ENCODE measurements at regions not wholly inside any gene's neighbourhood (a gene's known extent, or its start where the extent isn't known, plus 50 kb on each side); places are given as distances from the start of the nearest gene placed in this dataset.

GRCh38 chr7:131722371-131722770, 165.9 kb upstream of the PODXL start:
- POLR2A ChIA-PET: no interaction called here
- CTCF ChIA-PET: interaction anchor here (0.9 kb wide), 1 partner anchor 31 kb away, joined by 5 read pairs; no protein-coding TSS in a partner anchor
- no peak for TF ChIP-seq PHF8 (IDR thresholded peaks at IDR 0.05; ENCODE audit: borderline replicate concordance, low read depth)
- TF ChIP-seq HDAC2 (IDR thresholded peaks at IDR 0.05): no peak
- no peak for TF ChIP-seq SMC3 (IDR thresholded peaks at IDR 0.05)
- no peak for TF ChIP-seq EHMT2 (IDR thresholded peaks at IDR 0.05; ENCODE audit: low read depth)
- TF ChIP-seq HOXB5 (CRISPR knock-in tag; IDR thresholded peaks at IDR 0.05): no peak
- no peak for TF ChIP-seq REST (IDR thresholded peaks at IDR 0.05)
- no peak for TF ChIP-seq ZFP36 (IDR thresholded peaks at IDR 0.05; ENCODE audit: borderline replicate concordance, partially characterized antibody)
- TF ChIP-seq ZNF302 (CRISPR knock-in tag; IDR thresholded peaks at IDR 0.05): no peak
- no peak for TF ChIP-seq NPAS2 (CRISPR knock-in tag; IDR thresholded peaks at IDR 0.05; ENCODE audit: borderline replicate concordance)
- TF ChIP-seq JUN (IDR thresholded peaks at IDR 0.05): no peak
- no peak for TF ChIP-seq RAD21 (conservative IDR thresholded peaks at IDR 0.05 in 1 of 2, IDR thresholded peaks at IDR 0.05 in 1 of 2)
- no peak for TF ChIP-seq BHLHE40 (IDR thresholded peaks at IDR 0.05; ENCODE audit: low read depth, low read length)
- no peak for TF ChIP-seq GATA3 (IDR thresholded peaks at IDR 0.05; ENCODE audit: borderline replicate concordance)
- TF ChIP-seq RCOR1 (IDR thresholded peaks at IDR 0.05; ENCODE audit: low read depth, low read length): no peak
- TF ChIP-seq ELK1 (IDR thresholded peaks at IDR 0.05; ENCODE audit: low read depth, low read length): no peak
- no peak for TF ChIP-seq ZSCAN20 (CRISPR knock-in tag; IDR thresholded peaks at IDR 0.05)
- TF ChIP-seq EHF (CRISPR knock-in tag; IDR thresholded peaks at IDR 0.05): no peak
- TF ChIP-seq MYC (IDR thresholded peaks at IDR 0.05; ENCODE audit: borderline replicate concordance, low read length): no peak
- no peak for DNase-seq (ENCODE audit: low read depth in 1 of 2, low spot score in 1 of 2)
- no peak for ATAC-seq
- Histone ChIP-seq H3K9me3 (no peaks in the 10 kb centered on the region), H3K4me1 (peaks cover 14% of the 10 kb centered on the region), H3K27ac (no peak overlapping the region), H3K4me2 (no peak overlapping the region), H3K4me3 (no peak overlapping the region)
- FAIRE-seq: no peak
- WGBS (ENCODE audit: missing lambda C conversion rate): 45% methylated on average over 4 of the region's 4 CpGs

- no peak for ATAC-seq
- TF ChIP-seq NFE2L2 (conservative IDR thresholded peaks at IDR 0.05; ENCODE audit: low read length): no peak
- no peak for TF ChIP-seq NPAS2 (CRISPR knock-in tag; IDR thresholded peaks at IDR 0.05; ENCODE audit: borderline replicate concordance)
- no peak for TF ChIP-seq POLR2A (IDR thresholded peaks at IDR 0.05; ENCODE audit: low read length)
- TF ChIP-seq EHMT2 (IDR thresholded peaks at IDR 0.05; ENCODE audit: low read depth): no peak
- TF ChIP-seq ZFP36 (IDR thresholded peaks at IDR 0.05; ENCODE audit: borderline replicate concordance, partially characterized antibody): no peak
- no peak for TF ChIP-seq HOXB13 (CRISPR knock-in tag; IDR thresholded peaks at IDR 0.05; ENCODE audit: low read depth)
- TF ChIP-seq GATA3 (IDR thresholded peaks at IDR 0.05; ENCODE audit: borderline replicate concordance): no peak
- TF ChIP-seq ATOH8 (CRISPR knock-in tag; IDR thresholded peaks at IDR 0.05; ENCODE audit: low read depth): no peak
- Histone ChIP-seq H3K4me1 (peaks cover 14% of the 10 kb centered on the region), H3K4me3 (no peak overlapping the region), H3K27ac (no peak overlapping the region), H3K4me2 (no peak overlapping the region), H3K9me3 (no peaks in the 10 kb centered on the region)
- WGBS (ENCODE audit: missing lambda C conversion rate): 17% methylated on average over 3 of the region's 3 CpGs
- POLR2A ChIA-PET: no interaction called here
- FAIRE-seq: no peak
- no peak for DNase-seq (ENCODE audit: low read depth in 1 of 2, low spot score in 1 of 2)
- CTCF ChIA-PET: no interaction called here
Measured at GRCh38 chr7:131721660-131722059, 165.2 kb upstream of the PODXL start.

Data from A549 (cell line).